ENCODE measurements at regions not wholly inside any gene's neighbourhood (a gene's known extent, or its start where the extent isn't known, plus 50 kb on each side); places are given as distances from the start of the nearest gene placed in this dataset.

GRCh38 chr16:62213763-62214162, 177.5 kb upstream of the CDH8 start:
- TF ChIP-seq POLR2AphosphoS5 (IDR thresholded peaks at IDR 0.05; ENCODE audit: low read depth) (no peak), CTCF (IDR thresholded peaks at IDR 0.05; ENCODE audit: insufficient read depth, low read length) (no peak), GABPA (IDR thresholded peaks at IDR 0.05; ENCODE audit: low read depth) (no peak), SPI1 (IDR thresholded peaks at IDR 0.05; ENCODE audit: borderline replicate concordance, low read depth) (no peak)
- TF ChIP-seq, protein P1, sequence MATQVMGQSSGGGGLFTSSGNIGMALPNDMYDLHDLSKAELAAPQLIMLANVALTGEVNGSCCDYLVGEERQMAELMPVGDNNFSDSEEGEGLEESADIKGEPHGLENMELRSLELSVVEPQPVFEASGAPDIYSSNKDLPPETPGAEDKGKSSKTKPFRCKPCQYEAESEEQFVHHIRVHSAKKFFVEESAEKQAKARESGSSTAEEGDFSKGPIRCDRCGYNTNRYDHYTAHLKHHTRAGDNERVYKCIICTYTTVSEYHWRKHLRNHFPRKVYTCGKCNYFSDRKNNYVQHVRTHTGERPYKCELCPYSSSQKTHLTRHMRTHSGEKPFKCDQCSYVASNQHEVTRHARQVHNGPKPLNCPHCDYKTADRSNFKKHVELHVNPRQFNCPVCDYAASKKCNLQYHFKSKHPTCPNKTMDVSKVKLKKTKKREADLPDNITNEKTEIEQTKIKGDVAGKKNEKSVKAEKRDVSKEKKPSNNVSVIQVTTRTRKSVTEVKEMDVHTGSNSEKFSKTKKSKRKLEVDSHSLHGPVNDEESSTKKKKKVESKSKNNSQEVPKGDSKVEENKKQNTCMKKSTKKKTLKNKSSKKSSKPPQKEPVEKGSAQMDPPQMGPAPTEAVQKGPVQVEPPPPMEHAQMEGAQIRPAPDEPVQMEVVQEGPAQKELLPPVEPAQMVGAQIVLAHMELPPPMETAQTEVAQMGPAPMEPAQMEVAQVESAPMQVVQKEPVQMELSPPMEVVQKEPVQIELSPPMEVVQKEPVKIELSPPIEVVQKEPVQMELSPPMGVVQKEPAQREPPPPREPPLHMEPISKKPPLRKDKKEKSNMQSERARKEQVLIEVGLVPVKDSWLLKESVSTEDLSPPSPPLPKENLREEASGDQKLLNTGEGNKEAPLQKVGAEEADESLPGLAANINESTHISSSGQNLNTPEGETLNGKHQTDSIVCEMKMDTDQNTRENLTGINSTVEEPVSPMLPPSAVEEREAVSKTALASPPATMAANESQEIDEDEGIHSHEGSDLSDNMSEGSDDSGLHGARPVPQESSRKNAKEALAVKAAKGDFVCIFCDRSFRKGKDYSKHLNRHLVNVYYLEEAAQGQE (IDR thresholded peaks at IDR 0.05; ENCODE audit: insufficient replicate concordance, low read depth) = no peak

Data from HL-60 (cell line).